ENCODE measurements at regions not wholly inside any gene's neighbourhood (a gene's known extent, or its start where the extent isn't known, plus 50 kb on each side); places are given as distances from the start of the nearest gene placed in this dataset.

- no peak for TF ChIP-seq CTCF (conservative IDR thresholded peaks at IDR 0.05; ENCODE audit: low read depth, low read length)
- no peak for TF ChIP-seq EZH2 (IDR thresholded peaks at IDR 0.05; ENCODE audit: low read length, unreplicated experiment)
Measured at GRCh38 chr12:42761601-42762350, 172.2 kb upstream of the PRICKLE1 start.

All from PC-3 (cell line).